ENCODE measurements at regions not wholly inside any gene's neighbourhood (a gene's known extent, or its start where the extent isn't known, plus 50 kb on each side); places are given as distances from the start of the nearest gene placed in this dataset.

- DNase-seq (no peak), ATAC-seq (no peak)
- Histone ChIP-seq H3K27ac (no peak overlapping the region), H3K9me3 (no peaks in the 10 kb centered on the region), H3K4me1 (peaks cover 0 to 7% (median 0%) of the 10 kb centered on the region in 9 donors), H3K27me3 (peaks cover 0 to 11% (median 0%) of the 10 kb centered on the region in 7 donors), H3K4me3 (no peak overlapping the region), H3K36me3 (no peaks in the 10 kb centered on the region)
- TF ChIP-seq CTCF (IDR thresholded peaks at IDR 0.05), result peak in 1 of 9 donors; percentile 8
- WGBS, 2 donors, result 48 to 54% methylated on average over 4 of the region's 4 CpGs
- intact Hi-C loops (cut with DNase I), result no loop called here
These were observed 103.6 kb upstream of the VEPH1 start for GRCh38 chr3:157606852-157607197.

GRCh38 chr3:157606011-157606851 lies 103.0 kb upstream of the VEPH1 start:
- Histone ChIP-seq H3K4me3 (no peak overlapping the region), H3K27me3 (peaks cover 0 to 11% (median 0%) of the 10 kb centered on the region in 7 donors), H3K4me1 (peaks cover 0 to 7% (median 0%) of the 10 kb centered on the region in 9 donors), H3K27ac (no peak overlapping the region), H3K36me3 (no peaks in the 10 kb centered on the region), H3K9me3 (no peaks in the 10 kb centered on the region)
- intact Hi-C loops (cut with DNase I), result no loop called here
- peak; percentile 50 to 79 (median 56) for ATAC-seq
- DNase-seq, result peak; percentile 30 to 46
- 38 to 42% methylated on average over 11 of the region's 11 CpGs for WGBS, 2 donors
- peak; percentile 39 to 83 (median 71) for TF ChIP-seq CTCF (IDR thresholded peaks at IDR 0.05)

DNA sequence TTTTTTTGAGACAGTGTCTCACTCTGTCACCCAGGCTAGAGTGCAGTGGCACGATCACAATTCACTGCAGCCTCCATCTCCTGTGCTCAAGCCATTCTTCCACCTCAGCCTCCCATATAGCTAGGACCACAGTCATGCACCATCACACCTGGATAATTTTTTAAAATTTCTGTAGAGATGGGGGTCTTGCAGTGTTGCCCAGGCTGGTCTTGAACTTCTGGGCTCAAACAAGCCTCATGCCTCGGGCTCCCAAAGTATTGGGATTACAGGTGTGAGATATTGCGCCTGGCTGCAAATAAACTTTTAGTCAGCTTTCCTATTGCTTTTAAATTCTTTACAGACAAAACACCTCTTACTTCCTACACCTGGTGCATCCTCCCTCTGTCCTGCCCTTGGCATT lies 102.1 kb upstream of the VEPH1 start:
- intact Hi-C loops (cut with DNase I), result no loop called here
- Histone ChIP-seq H3K4me3 (no peak overlapping the region), H3K36me3 (no peaks in the 10 kb centered on the region), H3K4me1 (peaks cover 0 to 7% (median 0%) of the 10 kb centered on the region in 9 donors), H3K9me3 (no peaks in the 10 kb centered on the region), H3K27me3 (peaks cover 0 to 11% (median 0%) of the 10 kb centered on the region in 7 donors), H3K27ac (no peak overlapping the region)
- no peak for TF ChIP-seq CTCF (IDR thresholded peaks at IDR 0.05)
- WGBS, 2 donors, result 59 to 96% methylated on average over 3 of the region's 3 CpGs
- DNase-seq (no peak), ATAC-seq (no peak)

DNA sequence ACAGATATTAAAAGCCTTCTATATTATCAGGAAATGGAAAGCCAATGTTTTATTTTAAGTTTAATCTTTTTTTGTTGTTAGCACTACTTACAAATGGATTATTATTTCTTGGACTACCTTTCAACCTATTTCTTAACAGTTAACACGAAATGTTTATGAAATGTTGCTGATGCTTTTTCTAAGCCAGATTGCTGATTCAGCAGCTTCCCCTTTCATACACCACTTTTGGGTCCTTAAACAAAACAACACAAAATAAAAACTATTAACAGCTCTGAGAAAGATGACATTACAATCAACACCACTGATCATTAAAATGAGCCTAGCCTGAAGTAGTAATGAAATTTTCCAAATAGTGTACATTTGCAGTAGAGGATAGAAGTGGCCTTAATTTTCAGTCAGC lies 99.2 kb upstream of the VEPH1 start:
- TF ChIP-seq CTCF (IDR thresholded peaks at IDR 0.05), result no peak
- Histone ChIP-seq H3K36me3 (no peaks in the 10 kb centered on the region), H3K27me3 (peaks cover 0 to 3% (median 0%) of the 10 kb centered on the region in 7 donors), H3K4me3 (no peak overlapping the region), H3K27ac (no peak overlapping the region), H3K4me1 (peaks cover 0 to 7% (median 0%) of the 10 kb centered on the region in 9 donors), H3K9me3 (no peaks in the 10 kb centered on the region)
- intact Hi-C loops (cut with DNase I), result no loop called here
- WGBS, 2 donors, result 81 to 86% methylated on average over 1 of the region's 1 CpG
- no peak for DNase-seq
- no peak for ATAC-seq

Measured in heart right ventricle (tissue), 16 donors.